ENCODE measurements at regions not wholly inside any gene's neighbourhood (a gene's known extent, or its start where the extent isn't known, plus 50 kb on each side); places are given as distances from the start of the nearest gene placed in this dataset.

GRCh38 chr5:173735184-173735583 lies 118.7 kb upstream of the BOD1 start:
- H3K27ac ChIP-seq (ENCODE audit: low read length), result no peak overlapping the region

GRCh38 chr5:173735691-173736090 lies 119.2 kb upstream of the BOD1 start:
- Histone ChIP-seq H3K27me3 (ENCODE audit: control insufficient read depth, insufficient read depth, low read length) (no peaks in the 10 kb centered on the region), H3K27ac (ENCODE audit: low read length) (no peak overlapping the region), H3K9me3 (ENCODE audit: control insufficient read depth, insufficient read depth, low read length) (no peaks in the 10 kb centered on the region), H3K36me3 (ENCODE audit: control insufficient read depth, insufficient read depth, low read length) (no peaks in the 10 kb centered on the region), H3K4me3 (ENCODE audit: low read length) (no peak overlapping the region), H3K4me1 (ENCODE audit: control insufficient read depth, insufficient read depth, low read length) (peaks cover 16% of the 10 kb centered on the region)
- Mint-ChIP-seq H3K4me3 (no peak overlapping the region), H3K9me3 (no peaks in the 10 kb centered on the region), H3K27ac (no peak overlapping the region), H3K4me1 (no peaks in the 10 kb centered on the region), H3K27me3 (ENCODE audit: low read depth in 2 of 2) (no peaks in the 10 kb centered on the region), H3K36me3 (no peaks in the 10 kb centered on the region)
- no peak for ATAC-seq
- intact Hi-C loops (cut with micrococcal nuclease), result no loop called here
- no peak for DNase-seq
- 100% methylated on average over 1 of the region's 5 CpGs for WGBS (ENCODE audit: insufficient coverage)
- TF ChIP-seq CTCF (IDR thresholded peaks at IDR 0.05), result no peak

More at GRCh38 chr5:173735184-173735583, 118.7 kb upstream of the BOD1 start:
- Mint-ChIP-seq H3K36me3 (no peaks in the 10 kb centered on the region), H3K9me3 (no peaks in the 10 kb centered on the region), H3K27me3 (ENCODE audit: low read depth in 2 of 2) (no peaks in the 10 kb centered on the region), H3K27ac (no peak overlapping the region), H3K4me3 (no peak overlapping the region), H3K4me1 (no peaks in the 10 kb centered on the region)
- H3K9me3 ChIP-seq (ENCODE audit: control insufficient read depth, insufficient read depth, low read length), result no peaks in the 10 kb centered on the region
- intact Hi-C loops (cut with micrococcal nuclease), result no loop called here
- WGBS (ENCODE audit: insufficient coverage), result 86% methylated on average over 11 of the region's 11 CpGs
- H3K4me1 ChIP-seq (ENCODE audit: control insufficient read depth, insufficient read depth, low read length), result peaks cover 16% of the 10 kb centered on the region
- no peaks in the 10 kb centered on the region for H3K27me3 ChIP-seq (ENCODE audit: control insufficient read depth, insufficient read depth, low read length)
- DNase-seq, result no peak
- no peak for ATAC-seq
- no peak overlapping the region for H3K4me3 ChIP-seq (ENCODE audit: low read length)
- no peak for TF ChIP-seq CTCF (IDR thresholded peaks at IDR 0.05)
- no peaks in the 10 kb centered on the region for H3K36me3 ChIP-seq (ENCODE audit: control insufficient read depth, insufficient read depth, low read length)

DNA sequence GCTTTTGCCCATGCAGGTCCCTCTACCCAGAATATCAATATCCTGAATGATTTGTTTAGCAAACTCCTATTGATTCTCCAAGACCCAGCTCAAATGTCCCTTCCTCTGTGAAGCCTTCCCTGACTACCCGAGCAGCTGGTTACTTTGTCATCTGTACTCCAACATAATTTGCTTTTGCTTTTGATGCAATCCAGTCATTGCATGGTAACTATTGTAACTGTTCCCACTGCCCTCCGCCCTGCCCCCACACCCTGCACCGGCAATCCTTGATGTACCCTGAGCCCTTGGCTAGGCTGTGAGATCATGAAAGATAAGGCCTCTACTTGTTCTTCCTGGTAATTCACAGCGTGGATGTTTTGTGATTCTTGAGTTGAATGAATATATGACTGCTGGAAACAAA lies 119.9 kb upstream of the BOD1 start:
- intact Hi-C loops (cut with micrococcal nuclease), result no loop called here
- WGBS (ENCODE audit: insufficient coverage), result 89% methylated on average over 3 of the region's 4 CpGs
- H3K9me3 ChIP-seq (ENCODE audit: control insufficient read depth, insufficient read depth, low read length), result no peaks in the 10 kb centered on the region
- DNase-seq (no peak), ATAC-seq (no peak)
- H3K36me3 ChIP-seq (ENCODE audit: control insufficient read depth, insufficient read depth, low read length), result no peaks in the 10 kb centered on the region
- H3K27me3 ChIP-seq (ENCODE audit: control insufficient read depth, insufficient read depth, low read length), result no peaks in the 10 kb centered on the region
- TF ChIP-seq CTCF (IDR thresholded peaks at IDR 0.05), result no peak
- no peak overlapping the region for H3K27ac Mint-ChIP-seq
- no peaks in the 10 kb centered on the region for H3K4me1 Mint-ChIP-seq
- no peaks in the 10 kb centered on the region for H3K36me3 Mint-ChIP-seq
- no peaks in the 10 kb centered on the region for H3K9me3 Mint-ChIP-seq
- H3K4me1 ChIP-seq (ENCODE audit: control insufficient read depth, insufficient read depth, low read length), result peaks cover 16% of the 10 kb centered on the region
- H3K4me3 Mint-ChIP-seq, result no peak overlapping the region
- no peaks in the 10 kb centered on the region for H3K27me3 Mint-ChIP-seq (ENCODE audit: low read depth in 2 of 2)
- no peak overlapping the region for H3K4me3 ChIP-seq (ENCODE audit: low read length)
- H3K27ac ChIP-seq (ENCODE audit: low read length), result no peak overlapping the region

DNA sequence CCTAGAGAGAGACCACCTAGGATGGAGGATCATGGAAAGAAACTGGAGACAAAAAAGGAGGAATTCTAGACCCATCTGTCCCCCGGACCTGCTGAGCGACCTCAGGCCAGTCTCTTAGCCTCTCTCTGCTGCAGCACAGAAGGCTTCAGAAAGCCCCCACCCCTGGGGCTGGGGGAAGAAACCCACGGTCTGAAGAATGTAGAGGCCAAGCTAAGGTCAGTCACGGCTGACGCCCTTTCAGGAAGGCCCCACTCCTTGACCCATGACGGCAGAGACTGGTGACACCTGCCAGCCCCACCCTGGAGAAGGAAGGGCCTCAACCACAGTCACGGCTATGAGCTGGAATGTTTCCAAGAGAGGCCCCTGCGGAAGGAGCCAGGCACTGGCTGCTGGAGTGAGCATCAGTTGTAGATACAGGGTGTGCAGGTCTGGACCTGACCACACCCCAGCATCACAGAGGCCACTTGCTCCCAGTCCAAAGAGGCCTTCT lies 120.5 kb upstream of the BOD1 start:
- H3K4me3 Mint-ChIP-seq, result no peak overlapping the region
- intact Hi-C loops (cut with micrococcal nuclease), result no loop called here
- H3K9me3 Mint-ChIP-seq, result no peaks in the 10 kb centered on the region
- ATAC-seq (no peak), DNase-seq (no peak)
- Histone ChIP-seq H3K9me3 (ENCODE audit: control insufficient read depth, insufficient read depth, low read length) (no peaks in the 10 kb centered on the region), H3K4me1 (ENCODE audit: control insufficient read depth, insufficient read depth, low read length) (peaks cover 19% of the 10 kb centered on the region), H3K27me3 (ENCODE audit: control insufficient read depth, insufficient read depth, low read length) (no peaks in the 10 kb centered on the region), H3K36me3 (ENCODE audit: control insufficient read depth, insufficient read depth, low read length) (no peaks in the 10 kb centered on the region), H3K27ac (ENCODE audit: low read length) (no peak overlapping the region), H3K4me3 (ENCODE audit: low read length) (no peak overlapping the region)
- H3K4me1 Mint-ChIP-seq, result no peaks in the 10 kb centered on the region
- 34% methylated on average over 8 of the region's 8 CpGs for WGBS (ENCODE audit: insufficient coverage)
- no peaks in the 10 kb centered on the region for H3K27me3 Mint-ChIP-seq (ENCODE audit: low read depth in 2 of 2)
- H3K36me3 Mint-ChIP-seq, result no peaks in the 10 kb centered on the region
- no peak for TF ChIP-seq CTCF (IDR thresholded peaks at IDR 0.05)
- H3K27ac Mint-ChIP-seq, result no peak overlapping the region
